ENCODE measurements at regions not wholly inside any gene's neighbourhood (a gene's known extent, or its start where the extent isn't known, plus 50 kb on each side); places are given as distances from the start of the nearest gene placed in this dataset.
"Not testable (repeated sequence)": the region's sequence is repeated elsewhere in the genome, so short reads cannot be mapped to it uniquely, and the experiment has no call there.

GRCh38 chr6:119800526-119800925 lies 451.0 kb upstream of the MAN1A1 start:
- H3K27ac ChIP-seq, result no peak overlapping the region

GRCh38 chr6:119799596-119800509 lies 450.3 kb upstream of the MAN1A1 start:
- Histone ChIP-seq H3K27ac (no peak overlapping the region), H3K4me3 (no peak overlapping the region)

More at GRCh38 chr6:119800526-119800925, 451.0 kb upstream of the MAN1A1 start:
- H3K4me3 ChIP-seq, result no peak overlapping the region

- H3K4me3 ChIP-seq, result no peak overlapping the region
Observed at GRCh38 chr6:119791736-119792135, 442.2 kb upstream of the MAN1A1 start.

GRCh38 chr6:119781365-119781764 lies 431.8 kb upstream of the MAN1A1 start:
- Histone ChIP-seq H3K4me3 (no peak overlapping the region), H3K27ac (no peak overlapping the region)

More at GRCh38 chr6:119791736-119792135, 442.2 kb upstream of the MAN1A1 start:
- H3K27ac ChIP-seq, result no peak overlapping the region

- H3K4me3 ChIP-seq, result no peak overlapping the region
- H3K27ac ChIP-seq, result no peak overlapping the region
Observed at GRCh38 chr6:119768201-119768600, 418.6 kb upstream of the MAN1A1 start.

- Histone ChIP-seq H3K27ac (no peak overlapping the region), H3K4me3 (no peak overlapping the region)
Observed at GRCh38 chr6:119764927-119765681, 415.5 kb upstream of the MAN1A1 start.

GRCh38 chr6:119760046-119760445 lies 410.5 kb upstream of the MAN1A1 start:
- Histone ChIP-seq H3K4me3 (no peak overlapping the region), H3K27ac (no peak overlapping the region)

GRCh38 chr6:119758385-119758784 lies 408.8 kb upstream of the MAN1A1 start:
- Histone ChIP-seq H3K27ac (no peak overlapping the region), H3K4me3 (no peak overlapping the region)

GRCh38 chr6:119757467-119757866 lies 407.9 kb upstream of the MAN1A1 start:
- H3K4me3 ChIP-seq, result no peak overlapping the region
- H3K27ac ChIP-seq, result no peak overlapping the region

- H3K4me3 ChIP-seq, result no peak overlapping the region
Observed at GRCh38 chr6:119749335-119749734, 399.8 kb upstream of the MAN1A1 start.

GRCh38 chr6:119748535-119748934 lies 399.0 kb upstream of the MAN1A1 start:
- not testable (repeated sequence) for H3K27ac ChIP-seq, H3K4me3 ChIP-seq

More at GRCh38 chr6:119749335-119749734, 399.8 kb upstream of the MAN1A1 start:
- no peak overlapping the region for H3K27ac ChIP-seq

GRCh38 chr6:119742188-119742803 lies 392.7 kb upstream of the MAN1A1 start:
- H3K4me3 ChIP-seq, result no peak overlapping the region
- H3K27ac ChIP-seq, result no peak overlapping the region

GRCh38 chr6:119739769-119740168 lies 390.2 kb upstream of the MAN1A1 start:
- H3K27ac ChIP-seq, result no peak overlapping the region

GRCh38 chr6:119738425-119738824 lies 388.9 kb upstream of the MAN1A1 start:
- no peak overlapping the region for H3K27ac ChIP-seq
- no peak overlapping the region for H3K4me3 ChIP-seq

More at GRCh38 chr6:119739769-119740168, 390.2 kb upstream of the MAN1A1 start:
- no peak overlapping the region for H3K4me3 ChIP-seq

- H3K4me3 ChIP-seq, result no peak overlapping the region
- H3K27ac ChIP-seq, result no peak overlapping the region
Observed at GRCh38 chr6:119736296-119737021, 386.9 kb upstream of the MAN1A1 start.

- Histone ChIP-seq H3K4me3 (no peak overlapping the region), H3K27ac (no peak overlapping the region)
Observed at GRCh38 chr6:119735530-119735929, 386.0 kb upstream of the MAN1A1 start.

GRCh38 chr6:119734227-119734626 lies 384.7 kb upstream of the MAN1A1 start:
- Histone ChIP-seq H3K4me3 (no peak overlapping the region), H3K27ac (no peak overlapping the region)

- Histone ChIP-seq H3K4me3 (no peak overlapping the region), H3K27ac (no peak overlapping the region)
Observed at GRCh38 chr6:119728935-119729334, 379.4 kb upstream of the MAN1A1 start.

- H3K27ac ChIP-seq, result no peak overlapping the region
- no peak overlapping the region for H3K4me3 ChIP-seq
Observed at GRCh38 chr6:119728220-119728750, 378.7 kb upstream of the MAN1A1 start.
